ENCODE measurements at regions not wholly inside any gene's neighbourhood (a gene's known extent, or its start where the extent isn't known, plus 50 kb on each side); places are given as distances from the start of the nearest gene placed in this dataset.

GRCh38 chr2:150167711-150168110, 319.8 kb downstream of the RND3 start:
- TF ChIP-seq EZH2 (IDR thresholded peaks at IDR 0.05; ENCODE audit: insufficient read depth, poor library complexity, severe bottlenecking) (no peak), EZH2phosphoT487 (IDR thresholded peaks at IDR 0.05; ENCODE audit: insufficient read depth, low read depth) (no peak)
